Epithelial cell of esophagus (primary cell): ENCODE measurements at regions not wholly inside any gene's neighbourhood (a gene's known extent, or its start where the extent isn't known, plus 50 kb on each side); places are given as distances from the start of the nearest gene placed in this dataset.
"Not testable (repeated sequence)": the region's sequence is repeated elsewhere in the genome, so short reads cannot be mapped to it uniquely, and the experiment has no call there.

Experiments
- DNase-seq: peaks from one replicate; pipeline ENCODE4 v3.0.0; 2010; ENCODE audit warnings: low read depth
- H3K4me3 ChIP-seq: 2 replicates; pipeline ENCODE4 v1.5.1; 2011; ENCODE audit warnings: mild to moderate bottlenecking, low read length, control low read depth

GRCh38 chr15:20261321-20262280, 280.0 kb downstream of the GOLGA6L6 start:
- not testable (repeated sequence) for H3K4me3 ChIP-seq, DNase-seq

- not testable (repeated sequence) for H3K4me3 ChIP-seq, DNase-seq
These were observed 280.9 kb downstream of the GOLGA6L6 start for GRCh38 chr15:20260650-20261049.

GRCh38 chr15:20259559-20260190, 281.9 kb downstream of the GOLGA6L6 start:
- DNase-seq, H3K4me3 ChIP-seq: not testable (repeated sequence)

- not testable (repeated sequence) for H3K4me3 ChIP-seq, DNase-seq
These were observed 285.2 kb downstream of the GOLGA6L6 start for GRCh38 chr15:20256394-20256793.

- not testable (repeated sequence) for DNase-seq
These were observed 286.0 kb downstream of the GOLGA6L6 start for GRCh38 chr15:20255641-20256040.

GRCh38 chr15:20253047-20253615, 288.5 kb downstream of the GOLGA6L6 start:
- not testable (repeated sequence) for H3K4me3 ChIP-seq, DNase-seq

More at GRCh38 chr15:20255641-20256040, 286.0 kb downstream of the GOLGA6L6 start:
- H3K4me3 ChIP-seq: not testable (repeated sequence)

- DNase-seq, H3K4me3 ChIP-seq: not testable (repeated sequence)
These were observed 289.6 kb downstream of the GOLGA6L6 start for GRCh38 chr15:20252040-20252439.

- not testable (repeated sequence) for H3K4me3 ChIP-seq, DNase-seq
These were observed 290.2 kb downstream of the GOLGA6L6 start for GRCh38 chr15:20251214-20252005.

GRCh38 chr15:20250206-20250605, 291.4 kb downstream of the GOLGA6L6 start:
- not testable (repeated sequence) for H3K4me3 ChIP-seq, DNase-seq

- DNase-seq: not testable (repeated sequence)
These were observed 292.0 kb downstream of the GOLGA6L6 start for GRCh38 chr15:20249677-20249970.

GRCh38 chr15:20248434-20248833, 293.2 kb downstream of the GOLGA6L6 start:
- DNase-seq, H3K4me3 ChIP-seq: not testable (repeated sequence)

More at GRCh38 chr15:20249677-20249970, 292.0 kb downstream of the GOLGA6L6 start:
- not testable (repeated sequence) for H3K4me3 ChIP-seq

GRCh38 chr15:20247137-20247536, 294.5 kb downstream of the GOLGA6L6 start:
- DNase-seq, H3K4me3 ChIP-seq: not testable (repeated sequence)

- not testable (repeated sequence) for H3K4me3 ChIP-seq, DNase-seq
These were observed 295.0 kb downstream of the GOLGA6L6 start for GRCh38 chr15:20246624-20247023.

- not testable (repeated sequence) for H3K4me3 ChIP-seq, DNase-seq
These were observed 295.7 kb downstream of the GOLGA6L6 start for GRCh38 chr15:20245856-20246255.

GRCh38 chr15:20244792-20245191, 296.8 kb downstream of the GOLGA6L6 start:
- H3K4me3 ChIP-seq, DNase-seq: not testable (repeated sequence)

- H3K4me3 ChIP-seq, DNase-seq: not testable (repeated sequence)
These were observed 297.9 kb downstream of the GOLGA6L6 start for GRCh38 chr15:20243486-20244240.

GRCh38 chr15:20240366-20240917, 301.2 kb downstream of the GOLGA6L6 start:
- DNase-seq, H3K4me3 ChIP-seq: not testable (repeated sequence)

GRCh38 chr15:20239186-20239585, 302.4 kb downstream of the GOLGA6L6 start:
- H3K4me3 ChIP-seq, DNase-seq: not testable (repeated sequence)
